Cerebellar cortex (tissue), 1 donor: ENCODE measurements at regions not wholly inside any gene's neighbourhood (a gene's known extent, or its start where the extent isn't known, plus 50 kb on each side); places are given as distances from the start of the nearest gene placed in this dataset.
"Not testable (repeated sequence)": the region's sequence is repeated elsewhere in the genome, so short reads cannot be mapped to it uniquely, and the experiment has no call there.

Source experiments
- DNase-seq: peaks from one replicate; pipeline ENCODE4 v3.0.0-alpha.2; 2015; ENCODE audit warnings: low spot score

- no peak for DNase-seq
Observed at GRCh38 chr12:111154147-111154834, 214.6 kb downstream of the PHETA1 start.

DNA sequence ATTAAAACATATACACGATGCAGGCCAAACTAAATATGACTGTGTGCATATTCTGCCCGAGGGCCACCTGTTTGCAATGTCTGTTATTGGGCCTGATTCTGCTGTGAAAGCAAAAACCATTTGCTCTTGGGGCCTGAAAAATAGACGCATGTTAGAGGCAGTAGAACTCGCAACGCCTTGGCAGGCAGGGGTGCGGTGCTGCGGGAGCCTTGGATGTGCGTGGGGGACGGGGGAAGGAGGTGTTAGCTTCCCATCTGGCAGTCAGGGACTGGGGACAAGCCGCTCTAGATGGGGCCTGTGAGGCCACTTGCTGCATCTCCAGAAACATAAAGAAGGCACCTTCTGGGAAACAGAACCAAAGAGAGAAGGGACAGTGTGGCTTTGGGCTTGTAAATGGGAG is 216.3 kb downstream of the PHETA1 start:
- DNase-seq: no peak

- no peak for DNase-seq
Observed at GRCh38 chr12:111150921-111151840, 217.7 kb downstream of the PHETA1 start.

- DNase-seq: no peak
Observed at GRCh38 chr12:111150360-111150759, 218.5 kb downstream of the PHETA1 start.

- no peak for DNase-seq
Observed at GRCh38 chr12:111149299-111149698, 219.6 kb downstream of the PHETA1 start.

GRCh38 chr12:111148005-111148404 is 220.9 kb downstream of the PHETA1 start:
- no peak for DNase-seq

- no peak for DNase-seq
Observed at GRCh38 chr12:111143271-111143670, 222.9 kb upstream of the MYL2 start.

GRCh38 chr12:111141205-111141604 is 220.8 kb upstream of the MYL2 start:
- DNase-seq: no peak

DNA sequence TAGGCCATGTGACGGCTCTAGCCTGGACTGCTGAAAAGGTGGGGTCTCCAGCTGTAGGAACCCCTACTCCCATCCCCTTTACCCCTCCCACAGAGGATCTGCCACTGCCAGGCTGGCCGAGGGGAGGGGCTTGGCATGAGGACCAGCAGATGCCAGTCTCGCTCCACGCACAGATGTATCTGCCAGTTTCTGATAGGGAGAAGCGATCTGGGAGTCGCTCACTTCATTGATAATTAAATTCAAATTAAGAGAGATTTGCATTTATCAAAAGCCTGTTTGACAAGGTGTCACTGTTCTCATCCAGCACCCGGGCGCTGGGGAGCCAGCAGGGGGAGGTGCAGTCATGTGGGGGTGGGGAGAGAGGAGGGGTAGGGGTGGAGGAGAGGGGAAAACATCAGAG is 217.6 kb upstream of the MYL2 start:
- DNase-seq: no peak

DNA sequence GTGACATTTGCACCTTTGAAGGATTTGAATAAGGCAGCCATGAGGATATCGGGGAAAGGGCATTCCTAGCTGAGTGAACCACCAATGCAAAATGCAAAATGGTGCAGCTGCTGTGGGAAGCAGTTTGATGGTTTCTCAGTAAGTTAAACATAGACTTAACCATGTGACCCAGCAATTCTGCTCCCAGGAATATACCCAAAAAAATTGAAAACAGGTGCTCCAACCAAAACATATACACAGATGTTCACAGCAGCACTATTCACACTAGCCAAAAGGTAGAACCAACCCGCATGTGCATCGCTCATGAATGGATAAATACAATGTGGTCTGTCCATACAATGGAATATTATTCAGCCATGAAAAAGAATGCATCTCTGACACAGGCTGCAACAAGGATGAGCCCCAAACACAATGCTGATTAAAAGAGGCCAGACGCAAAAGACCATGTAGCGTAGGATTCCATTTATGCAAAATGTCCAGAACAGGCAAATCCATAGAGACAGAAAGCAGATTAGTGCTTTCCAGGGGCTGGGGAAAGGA is 215.0 kb upstream of the MYL2 start:
- DNase-seq: no peak

GRCh38 chr12:111130336-111130735 is 210.0 kb upstream of the MYL2 start:
- DNase-seq: no peak

DNA sequence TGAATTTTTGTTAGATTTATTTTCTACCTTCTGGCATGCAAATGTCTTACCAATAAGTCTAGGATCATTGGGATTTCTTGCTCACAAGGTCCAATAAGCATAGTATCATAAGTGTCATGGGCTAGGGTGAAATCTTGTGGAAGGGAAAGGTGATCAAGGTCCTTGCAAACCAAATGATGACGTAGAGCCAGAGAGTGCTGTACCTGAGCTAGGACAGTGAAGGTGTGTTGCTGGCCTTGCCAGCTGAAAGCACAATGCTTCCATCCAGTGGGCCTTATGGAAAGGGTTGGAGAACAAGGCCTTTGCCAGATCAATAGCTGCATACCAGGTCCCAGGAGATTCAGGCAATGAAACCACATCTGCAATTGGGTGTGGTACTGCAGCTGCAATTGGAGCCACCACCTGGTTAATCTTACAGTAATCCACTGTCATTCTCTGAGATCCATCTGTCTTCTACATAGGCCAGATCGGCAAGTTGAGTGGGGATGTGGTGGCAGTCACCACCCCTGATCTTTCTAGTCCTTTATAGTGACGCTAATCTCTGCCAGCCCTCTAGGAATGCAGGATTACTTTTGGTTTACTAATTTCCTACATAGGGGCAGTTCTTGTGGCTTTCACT is 208.9 kb upstream of the MYL2 start:
- DNase-seq: no peak

DNA sequence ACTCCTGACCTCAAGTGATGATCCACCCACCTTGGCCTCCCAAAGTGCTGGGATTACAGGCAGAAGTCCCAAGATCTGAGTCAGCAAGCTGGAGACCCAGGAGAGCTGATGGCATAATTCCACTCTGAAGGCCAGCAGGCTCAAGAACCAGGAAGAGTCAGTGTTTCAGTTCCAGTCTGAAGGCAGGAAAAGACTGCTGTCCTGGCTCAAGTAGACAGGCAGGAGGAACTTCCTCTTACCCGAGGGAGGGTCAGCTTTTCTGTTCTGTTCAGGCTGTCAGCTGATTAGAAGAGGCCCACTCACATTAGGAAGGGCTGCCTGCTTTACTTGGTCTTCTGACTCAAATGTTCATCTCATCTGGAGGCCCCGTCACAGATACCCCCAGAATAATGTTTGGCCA is 206.0 kb upstream of the MYL2 start:
- DNase-seq: no peak

DNA sequence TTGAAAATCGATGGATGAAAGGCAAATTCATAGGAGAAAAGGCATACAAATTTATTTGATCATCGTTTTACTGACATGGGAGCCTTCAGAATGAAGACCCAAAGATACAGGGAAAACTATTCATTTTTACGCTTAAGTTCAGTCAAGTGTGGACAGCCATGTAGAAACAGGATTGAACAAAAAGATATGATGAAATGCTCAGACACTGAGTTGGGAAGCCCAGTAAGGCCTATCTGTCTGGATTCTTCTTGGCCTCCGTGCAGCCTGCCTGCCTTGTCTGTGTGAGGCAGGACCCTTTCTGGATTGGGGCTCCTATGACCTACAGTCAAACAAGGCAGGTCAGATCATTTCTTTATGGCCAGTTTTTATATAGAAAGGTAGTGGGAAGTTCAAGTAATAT is 203.8 kb upstream of the MYL2 start:
- DNase-seq: no peak

DNA sequence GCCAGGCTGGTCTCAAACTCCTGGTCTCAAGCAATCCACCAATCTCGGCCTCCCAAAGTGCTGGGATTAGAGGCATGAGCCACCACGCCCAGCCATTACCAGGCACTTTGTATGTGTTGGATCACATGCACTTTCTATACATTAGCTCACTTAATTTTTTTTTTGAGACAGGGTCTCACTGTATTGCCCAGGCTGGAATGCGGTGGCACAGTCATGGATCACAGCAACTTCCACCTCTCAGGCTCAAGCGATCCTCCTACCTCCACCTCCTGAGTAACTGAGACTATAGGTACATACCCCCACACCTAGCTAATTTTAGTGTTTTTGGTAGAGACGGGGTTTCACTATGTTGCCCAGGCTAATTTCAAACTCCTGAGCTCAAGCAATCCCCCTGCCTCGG is 203.0 kb upstream of the MYL2 start:
- DNase-seq: no peak

DNA sequence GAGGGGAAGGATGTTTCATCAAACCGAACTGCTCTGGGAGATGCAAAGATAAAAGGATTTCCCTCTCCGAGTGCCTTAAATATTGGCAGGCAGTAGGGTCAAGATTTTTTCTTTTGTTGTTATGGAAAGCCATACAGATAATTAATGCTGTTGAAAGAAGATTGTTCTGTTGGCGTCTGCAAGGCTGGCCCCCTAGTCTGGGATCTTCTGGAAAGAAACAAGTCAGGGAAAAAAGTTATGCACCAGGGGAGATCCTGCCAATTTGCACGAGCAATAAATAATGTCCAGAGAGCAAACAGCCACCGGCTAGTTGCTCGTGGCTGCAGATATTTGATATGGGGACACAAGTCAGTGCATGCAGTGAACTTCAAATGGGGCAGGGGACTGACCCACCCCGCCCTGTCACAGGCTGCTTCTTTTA is 202.1 kb upstream of the MYL2 start:
- DNase-seq: no peak

GRCh38 chr12:111121840-111122239 is 201.5 kb upstream of the MYL2 start:
- DNase-seq: no peak

DNA sequence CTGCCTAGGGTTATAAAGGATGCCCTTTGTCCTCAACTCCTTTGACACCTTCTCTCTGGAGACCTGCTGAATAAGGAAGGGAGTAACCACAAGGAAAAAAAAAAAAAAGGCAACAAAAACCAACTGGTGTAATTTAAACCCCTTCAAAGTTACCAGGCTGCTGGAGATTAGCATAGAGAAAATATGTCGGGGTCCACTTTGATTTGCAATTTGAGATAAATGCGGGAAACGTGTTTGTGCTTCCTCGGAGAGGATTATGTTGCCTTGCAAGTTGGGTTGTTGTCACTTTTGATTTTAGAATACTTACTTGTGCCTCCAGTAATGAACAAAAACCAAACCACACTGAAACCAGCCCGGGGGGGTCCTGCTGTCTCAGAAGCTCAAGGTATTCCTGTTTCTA is 200.2 kb upstream of the MYL2 start:
- no peak for DNase-seq

DNA sequence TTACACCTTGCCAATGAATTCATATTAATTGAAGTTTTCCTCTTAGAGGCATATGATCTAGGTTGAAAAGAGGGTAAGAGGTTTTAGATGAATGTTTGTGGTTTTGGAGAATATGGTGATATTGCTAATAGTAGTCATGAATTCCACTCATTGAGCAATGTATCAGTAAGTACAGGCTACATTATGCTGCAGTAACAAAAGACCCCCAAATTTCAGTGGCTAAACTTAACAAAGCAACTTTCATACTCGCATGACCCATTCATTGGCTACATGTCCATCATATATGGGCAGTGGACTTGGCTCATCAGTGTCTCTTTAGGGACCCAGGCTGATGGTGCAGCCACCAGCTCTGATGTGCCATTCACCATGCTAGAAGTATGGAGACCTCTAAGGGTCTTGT is 196.6 kb upstream of the MYL2 start:
- no peak for DNase-seq

- not testable (repeated sequence) for DNase-seq
Observed at GRCh38 chr12:111113313-111113712, 192.9 kb upstream of the MYL2 start.

DNA sequence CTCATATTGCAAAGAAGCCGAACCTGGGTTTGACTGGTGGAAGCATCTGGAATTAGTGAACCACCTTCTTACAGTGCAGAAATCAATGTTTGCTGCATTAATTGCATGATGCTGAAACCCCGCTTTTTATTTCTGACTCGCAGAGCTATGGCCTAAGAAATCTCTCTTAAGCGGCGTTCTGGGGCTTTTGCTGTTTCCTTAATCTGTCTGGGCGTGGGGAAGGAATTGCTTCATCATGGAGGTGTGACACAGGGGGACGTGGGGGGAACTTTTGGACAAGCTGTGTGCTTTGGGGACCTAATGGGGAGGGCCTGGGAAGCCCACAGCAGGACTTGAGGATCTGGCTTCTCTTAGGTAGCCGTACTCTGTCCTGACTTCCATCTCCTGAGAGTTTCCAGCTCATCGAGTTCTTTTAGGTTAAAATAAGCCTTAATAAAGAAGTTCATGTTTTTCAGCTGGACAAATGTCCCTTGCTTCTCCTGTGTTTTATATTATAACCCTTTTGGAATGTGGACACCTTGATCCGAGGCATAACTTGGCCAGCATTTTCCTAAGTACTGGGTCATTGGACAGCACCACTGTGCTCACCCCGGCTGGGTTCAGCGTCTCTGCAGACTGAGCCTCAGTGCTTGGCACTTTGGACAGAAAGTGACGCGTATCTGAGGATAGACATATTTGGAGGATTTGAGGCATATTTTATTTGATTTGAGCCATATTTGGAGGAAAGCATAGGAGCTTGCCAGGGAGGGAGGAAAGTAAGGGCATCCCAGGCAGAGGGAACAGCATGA is 192.1 kb upstream of the MYL2 start:
- no peak for DNase-seq

- DNase-seq: no peak
Observed at GRCh38 chr12:111111681-111112080, 191.3 kb upstream of the MYL2 start.
